ENCODE measurements at regions not wholly inside any gene's neighbourhood (a gene's known extent, or its start where the extent isn't known, plus 50 kb on each side); places are given as distances from the start of the nearest gene placed in this dataset.
A peak's percentile ranks its signal among the peaks of the same experiment; 100 is the strongest.

GRCh38 chr4:12697970-12698369, 786.2 kb downstream of the RAB28 start:
- no peak overlapping the region for H3K4me3 ChIP-seq (ENCODE audit: low read depth, low read length)
- no peak for DNase-seq (ENCODE audit: low read depth)
- no peak for TF ChIP-seq CTCF (conservative IDR thresholded peaks at IDR 0.05; ENCODE audit: low read depth, low read length)

- peak; percentile 1 for DNase-seq (ENCODE audit: low read depth)
- no peak for TF ChIP-seq CTCF (conservative IDR thresholded peaks at IDR 0.05; ENCODE audit: low read depth, low read length)
- no peak overlapping the region for H3K4me3 ChIP-seq (ENCODE audit: low read depth, low read length)
These were observed 791.3 kb downstream of the RAB28 start for GRCh38 chr4:12692815-12693214.

GRCh38 chr4:12691168-12691567, 793.0 kb downstream of the RAB28 start:
- H3K4me3 ChIP-seq (ENCODE audit: low read depth, low read length) = no peak overlapping the region
- no peak for DNase-seq (ENCODE audit: low read depth)
- TF ChIP-seq CTCF (conservative IDR thresholded peaks at IDR 0.05; ENCODE audit: low read depth, low read length) = no peak

- TF ChIP-seq CTCF (conservative IDR thresholded peaks at IDR 0.05; ENCODE audit: low read depth, low read length) = no peak
- H3K4me3 ChIP-seq (ENCODE audit: low read depth, low read length) = no peak overlapping the region
- no peak for DNase-seq (ENCODE audit: low read depth)
These were observed 794.7 kb downstream of the RAB28 start for GRCh38 chr4:12689457-12689856.

- no peak for DNase-seq (ENCODE audit: low read depth)
- H3K4me3 ChIP-seq (ENCODE audit: low read depth, low read length) = no peak overlapping the region
- TF ChIP-seq CTCF (conservative IDR thresholded peaks at IDR 0.05; ENCODE audit: low read depth, low read length) = no peak
These were observed 804.9 kb downstream of the RAB28 start for GRCh38 chr4:12679217-12679616.

GRCh38 chr4:12674184-12674583, 810.0 kb downstream of the RAB28 start:
- no peak for TF ChIP-seq CTCF (conservative IDR thresholded peaks at IDR 0.05; ENCODE audit: low read depth, low read length)
- no peak for DNase-seq (ENCODE audit: low read depth)
- no peak overlapping the region for H3K4me3 ChIP-seq (ENCODE audit: low read depth, low read length)

GRCh38 chr4:12672303-12672702, 811.8 kb downstream of the RAB28 start:
- DNase-seq (ENCODE audit: low read depth) = no peak
- no peak overlapping the region for H3K4me3 ChIP-seq (ENCODE audit: low read depth, low read length)
- TF ChIP-seq CTCF (conservative IDR thresholded peaks at IDR 0.05; ENCODE audit: low read depth, low read length) = no peak
